Lower leg skin (tissue), 3 donors: ENCODE measurements at regions not wholly inside any gene's neighbourhood (a gene's known extent, or its start where the extent isn't known, plus 50 kb on each side); places are given as distances from the start of the nearest gene placed in this dataset.

ENCODE experiments used
- CTCF ChIP-seq, 3 donors: fragments of 450-650 bp; IDR thresholded peaks; one replicate each; pipeline ENCODE4 v1.5.1; 2016; ENCODE audit warnings: antibody characterized with exemption in 3 of 3, mild to moderate bottlenecking in 3 of 3, moderate library complexity in 2 of 3
- POLR2A ChIP-seq, 2 donors: fragments of 450-650 bp; IDR thresholded peaks; one replicate each; pipeline ENCODE4 v1.6.1; 2016 to 2017; ENCODE audit warnings: antibody characterized with exemption in 2 of 2, mild to moderate bottlenecking in 1 of 2, moderate library complexity in 1 of 2

- TF ChIP-seq CTCF (IDR thresholded peaks at IDR 0.05), result no peak
- TF ChIP-seq POLR2A (IDR thresholded peaks at IDR 0.05), result no peak
Observed at GRCh38 chr10:44831581-44831980, 79.6 kb upstream of the TMEM72 start.
